HEK293T (cell line): ENCODE measurements at regions not wholly inside any gene's neighbourhood (a gene's known extent, or its start where the extent isn't known, plus 50 kb on each side); places are given as distances from the start of the nearest gene placed in this dataset.

Experiments used
- FOXM1 ChIP-seq: fragments of 450-650 bp; IDR thresholded peaks from 2 replicates; pipeline ENCODE4 v1.6.1; 2017; ENCODE audit warnings: mild to moderate bottlenecking, borderline replicate concordance
- SUZ12 ChIP-seq: fragments of 450-650 bp; IDR thresholded peaks from 2 replicates; pipeline ENCODE4 v1.6.1; 2016; ENCODE audit warnings: mild to moderate bottlenecking
- TARDBP ChIP-seq: fragments of 450-650 bp; IDR thresholded peaks from 2 replicates; pipeline ENCODE4 v1.6.1; 2016

GRCh38 chr3:26191556-26191955 is 401.7 kb downstream of the OXSM start:
- no peak for TF ChIP-seq TARDBP
- TF ChIP-seq SUZ12, result no peak
- TF ChIP-seq FOXM1, result no peak
